Fibroblast of mammary gland (primary cell): ENCODE measurements at regions not wholly inside any gene's neighbourhood (a gene's known extent, or its start where the extent isn't known, plus 50 kb on each side); places are given as distances from the start of the nearest gene placed in this dataset.

Experiments used
- DNase-seq: peaks from one replicate; pipeline ENCODE4 v3.0.0-alpha.2; 2010; ENCODE audit warnings: low read depth
- H3K4me3 ChIP-seq: 2 replicates; pipeline ENCODE4 v1.5.1; 2011; ENCODE audit warnings: low read depth, mild to moderate bottlenecking, low read length, moderate library complexity; ENCODE audit not compliant: control insufficient read depth
- CTCF ChIP-seq: conservative IDR thresholded peaks from 2 replicates; pipeline ENCODE4 v1.5.1; 2011; ENCODE audit warnings: low read depth, low read length, inconsistent platforms; ENCODE audit not compliant: control insufficient read depth, insufficient read depth

DNA sequence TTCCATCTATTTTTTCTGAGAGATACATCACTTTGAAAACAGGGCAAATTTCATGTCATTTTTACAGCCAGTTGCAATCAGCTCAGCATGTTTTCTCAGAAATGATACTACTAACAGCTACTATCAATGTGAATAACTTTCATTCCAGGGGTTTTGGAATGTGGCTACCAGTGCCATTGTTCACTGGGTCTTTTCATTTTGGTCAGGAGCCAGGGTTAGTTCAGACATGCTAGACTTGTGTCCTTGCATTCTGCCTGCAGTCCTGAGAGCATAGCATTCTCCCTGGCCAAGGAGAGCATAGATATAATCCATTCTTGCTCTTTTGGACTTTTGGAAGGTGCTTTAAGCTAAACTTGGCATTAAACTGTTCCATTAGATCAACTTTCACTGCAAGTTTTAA, 160.9 kb upstream of the NEBL start:
- no peak for TF ChIP-seq CTCF
- no peak overlapping the region for H3K4me3 ChIP-seq
- DNase-seq: no peak

DNA sequence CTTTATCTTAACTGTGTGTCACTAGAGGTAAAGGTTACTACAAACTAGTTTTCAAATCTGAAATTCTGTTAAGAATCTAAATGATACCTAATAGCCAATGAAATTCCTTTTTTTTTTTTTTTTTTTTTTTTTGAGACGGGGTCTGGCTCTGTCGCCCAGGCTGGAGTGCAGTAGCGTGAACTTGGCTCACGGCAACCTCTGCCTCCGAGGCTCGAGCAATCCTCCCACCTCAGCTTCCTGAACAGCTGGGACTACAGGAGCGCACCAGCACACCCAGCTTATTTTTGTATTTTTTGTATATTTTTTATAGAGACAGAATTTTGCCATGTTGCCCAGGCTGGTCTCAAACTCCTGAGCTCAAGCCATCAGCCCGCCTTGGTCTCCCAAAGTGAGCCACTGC, 160.3 kb upstream of the NEBL start:
- no peak for DNase-seq
- no peak for TF ChIP-seq CTCF
- H3K4me3 ChIP-seq: no peak overlapping the region

DNA sequence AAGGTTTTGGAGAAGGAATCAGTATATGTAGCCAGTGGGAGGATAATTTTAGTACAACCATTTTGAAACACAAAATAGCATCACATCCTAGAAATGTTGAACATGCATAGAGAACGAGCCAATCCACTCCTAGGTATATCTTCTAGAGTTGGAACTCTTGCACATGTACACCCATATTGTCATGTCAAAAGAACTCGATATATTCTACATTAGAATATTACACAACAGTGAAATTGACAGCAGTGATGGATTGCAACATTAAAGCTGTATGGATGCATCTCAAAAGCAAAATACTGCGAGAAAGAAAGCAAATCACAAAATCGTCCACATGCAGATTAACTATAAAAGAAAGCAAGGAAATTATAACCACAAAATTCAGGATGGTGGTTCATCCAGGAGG, 159.3 kb upstream of the NEBL start:
- TF ChIP-seq CTCF: no peak
- no peak for DNase-seq

GRCh38 chr10:21055339-21056135, 158.4 kb upstream of the NEBL start:
- no peak for DNase-seq
- TF ChIP-seq CTCF: no peak
- H3K4me3 ChIP-seq: no peak overlapping the region

More for the DNA sequence above, 159.3 kb upstream of the NEBL start:
- no peak overlapping the region for H3K4me3 ChIP-seq

GRCh38 chr10:21053953-21054690, 157.0 kb upstream of the NEBL start:
- no peak overlapping the region for H3K4me3 ChIP-seq
- DNase-seq: no peak
- TF ChIP-seq CTCF: no peak

- H3K4me3 ChIP-seq: no peak overlapping the region
- DNase-seq: no peak
- TF ChIP-seq CTCF: no peak
Measured at GRCh38 chr10:21052709-21053104, 155.6 kb upstream of the NEBL start.
